PC-9 (cell line): ENCODE measurements at regions not wholly inside any gene's neighbourhood (a gene's known extent, or its start where the extent isn't known, plus 50 kb on each side); places are given as distances from the start of the nearest gene placed in this dataset.

Experiments
- EZH2 ChIP-seq: fragments of 200-600 bp; sonication (generic); IDR thresholded peaks from 2 replicates; pipeline ENCODE4 v1.8.0; 2017; ENCODE audit warnings: antibody characterized with exemption, low read depth
- TF ChIP-seq, protein P1 (sequence below): fragments of 200-600 bp; sonication (generic); conservative IDR thresholded peaks from 2 replicates; pipeline ENCODE4 v1.6.1; 2017; ENCODE audit warnings: mixed run types, antibody characterized with exemption, mild to moderate bottlenecking, moderate library complexity

DNA sequence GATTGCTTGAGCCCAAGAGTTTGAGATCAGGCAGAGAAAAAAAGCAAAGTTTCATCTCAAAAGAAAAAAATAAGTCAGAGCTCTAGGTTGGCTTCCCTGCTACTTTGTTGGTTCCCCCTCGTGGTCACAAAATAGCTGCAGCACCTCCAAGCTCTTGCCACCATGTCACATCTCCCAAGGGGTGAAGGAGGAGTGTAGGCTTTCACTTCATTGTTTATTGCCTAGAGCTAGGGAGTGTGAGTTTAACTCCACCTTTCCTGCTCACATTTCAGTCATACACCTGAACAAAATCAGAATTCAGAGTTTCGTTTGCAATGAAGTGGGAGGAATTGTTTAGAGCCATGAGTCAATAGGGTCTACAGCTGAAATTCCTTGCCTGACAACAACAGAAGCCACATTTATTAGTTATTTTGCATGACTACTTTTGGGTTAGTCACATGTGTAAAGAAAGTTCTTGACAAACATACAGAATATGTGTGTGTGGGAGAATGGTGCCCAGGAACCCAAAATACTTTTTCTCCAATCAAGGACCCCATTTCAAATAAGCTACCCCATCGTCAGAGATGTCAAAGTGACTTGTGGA is 56.2 kb upstream of the UFL1 start:
- TF ChIP-seq, protein P1, sequence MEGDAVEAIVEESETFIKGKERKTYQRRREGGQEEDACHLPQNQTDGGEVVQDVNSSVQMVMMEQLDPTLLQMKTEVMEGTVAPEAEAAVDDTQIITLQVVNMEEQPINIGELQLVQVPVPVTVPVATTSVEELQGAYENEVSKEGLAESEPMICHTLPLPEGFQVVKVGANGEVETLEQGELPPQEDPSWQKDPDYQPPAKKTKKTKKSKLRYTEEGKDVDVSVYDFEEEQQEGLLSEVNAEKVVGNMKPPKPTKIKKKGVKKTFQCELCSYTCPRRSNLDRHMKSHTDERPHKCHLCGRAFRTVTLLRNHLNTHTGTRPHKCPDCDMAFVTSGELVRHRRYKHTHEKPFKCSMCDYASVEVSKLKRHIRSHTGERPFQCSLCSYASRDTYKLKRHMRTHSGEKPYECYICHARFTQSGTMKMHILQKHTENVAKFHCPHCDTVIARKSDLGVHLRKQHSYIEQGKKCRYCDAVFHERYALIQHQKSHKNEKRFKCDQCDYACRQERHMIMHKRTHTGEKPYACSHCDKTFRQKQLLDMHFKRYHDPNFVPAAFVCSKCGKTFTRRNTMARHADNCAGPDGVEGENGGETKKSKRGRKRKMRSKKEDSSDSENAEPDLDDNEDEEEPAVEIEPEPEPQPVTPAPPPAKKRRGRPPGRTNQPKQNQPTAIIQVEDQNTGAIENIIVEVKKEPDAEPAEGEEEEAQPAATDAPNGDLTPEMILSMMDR: no peak
- TF ChIP-seq EZH2: no peak
